Thoracic aorta (tissue), 2 donors: ENCODE measurements at regions not wholly inside any gene's neighbourhood (a gene's known extent, or its start where the extent isn't known, plus 50 kb on each side); places are given as distances from the start of the nearest gene placed in this dataset.
A peak's percentile ranks its signal among the peaks of the same experiment; 100 is the strongest.

Experiments
- ATAC-seq: fragments of 150-250 bp; one replicate; pipeline ENCODE4 v1.8.0; 2017; ENCODE audit warnings: low read depth; ENCODE audit not compliant: insufficient number of reproducible peaks, low FRiP score
- DNase-seq: peaks from one replicate; pipeline ENCODE4 v3.0.0-alpha.2; 2020; ENCODE audit warnings: low spot score
- H3K27ac ChIP-seq, 2 donors: fragments of 200-600 bp; sonication (generic); 1 replicate in 1 of 2; 2 replicates in 1 of 2; pipeline ENCODE4 v1.5.1; 2016; ENCODE audit warnings: mild to moderate bottlenecking in 2 of 2, moderate library complexity in 2 of 2
- H3K27me3 ChIP-seq: fragments of 200-600 bp; sonication (generic); replicated peaks from 2 replicates; pipeline ENCODE4 v1.6.0; 2016; ENCODE audit warnings: mild to moderate bottlenecking; ENCODE audit not compliant: insufficient read depth
- H3K36me3 ChIP-seq: fragments of 200-600 bp; sonication (generic); one replicate; pipeline ENCODE4 v1.5.1; 2016
- H3K4me1 ChIP-seq, 2 donors: fragments of 200-600 bp; sonication (generic); 1 replicate in 1 of 2; 2 replicates in 1 of 2; pipeline versions ENCODE4 v1.5.1 to v1.6.0; 2016; ENCODE audit warnings: low read depth in 2 of 2, mild to moderate bottlenecking in 1 of 2; ENCODE audit not compliant: control insufficient read depth in 1 of 2
- H3K4me3 ChIP-seq: fragments of 200-600 bp; sonication (generic); 2 replicates; pipeline ENCODE4 v1.5.1; 2016; ENCODE audit warnings: mild to moderate bottlenecking
- H3K9me3 ChIP-seq: fragments of 200-600 bp; sonication (generic); 2 replicates; pipeline ENCODE4 v1.5.1; 2016
- TF ChIP-seq, protein P1 (sequence below): fragments of 200-600 bp; sonication (generic); IDR thresholded peaks from one replicate; pipeline ENCODE4 v1.5.1; 2019; ENCODE audit warnings: antibody characterized with exemption

DNA sequence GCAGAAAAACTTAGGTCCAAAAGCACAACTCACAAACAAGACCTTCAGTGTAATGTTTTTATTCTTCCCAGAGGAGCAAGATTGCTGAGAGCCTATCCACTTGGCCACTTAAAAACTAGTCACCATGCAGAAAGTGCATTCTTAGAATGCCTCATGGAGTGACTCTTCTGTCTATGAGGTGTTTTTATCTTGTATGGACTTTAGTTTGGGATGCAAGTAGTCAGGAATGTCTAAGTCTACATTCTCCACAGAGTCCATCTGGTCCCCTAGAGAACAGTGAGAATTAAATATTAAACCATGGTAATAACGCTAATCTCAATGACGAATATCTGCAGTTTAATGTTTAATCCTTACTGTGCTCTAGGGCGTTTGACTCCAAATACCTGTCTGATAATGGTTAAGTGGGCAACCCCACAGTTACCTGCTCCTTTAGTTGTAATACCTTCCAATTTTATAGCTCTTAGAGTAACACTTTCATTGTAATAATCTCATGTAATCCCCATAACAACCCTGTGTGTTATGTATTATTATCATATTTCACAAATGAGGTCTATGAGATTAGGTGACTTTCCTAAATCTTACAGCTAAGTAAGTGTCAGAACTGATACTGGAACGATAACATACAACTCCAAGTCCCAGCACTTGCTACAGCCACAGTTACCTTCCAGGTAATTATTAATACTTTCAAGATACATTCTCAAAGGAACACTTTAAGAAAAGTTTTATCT, 235.6 kb upstream of the JADE1 start:
- H3K36me3 ChIP-seq, result no peaks in the 10 kb centered on the region
- no peak overlapping the region for H3K27ac ChIP-seq
- TF ChIP-seq, protein P1, sequence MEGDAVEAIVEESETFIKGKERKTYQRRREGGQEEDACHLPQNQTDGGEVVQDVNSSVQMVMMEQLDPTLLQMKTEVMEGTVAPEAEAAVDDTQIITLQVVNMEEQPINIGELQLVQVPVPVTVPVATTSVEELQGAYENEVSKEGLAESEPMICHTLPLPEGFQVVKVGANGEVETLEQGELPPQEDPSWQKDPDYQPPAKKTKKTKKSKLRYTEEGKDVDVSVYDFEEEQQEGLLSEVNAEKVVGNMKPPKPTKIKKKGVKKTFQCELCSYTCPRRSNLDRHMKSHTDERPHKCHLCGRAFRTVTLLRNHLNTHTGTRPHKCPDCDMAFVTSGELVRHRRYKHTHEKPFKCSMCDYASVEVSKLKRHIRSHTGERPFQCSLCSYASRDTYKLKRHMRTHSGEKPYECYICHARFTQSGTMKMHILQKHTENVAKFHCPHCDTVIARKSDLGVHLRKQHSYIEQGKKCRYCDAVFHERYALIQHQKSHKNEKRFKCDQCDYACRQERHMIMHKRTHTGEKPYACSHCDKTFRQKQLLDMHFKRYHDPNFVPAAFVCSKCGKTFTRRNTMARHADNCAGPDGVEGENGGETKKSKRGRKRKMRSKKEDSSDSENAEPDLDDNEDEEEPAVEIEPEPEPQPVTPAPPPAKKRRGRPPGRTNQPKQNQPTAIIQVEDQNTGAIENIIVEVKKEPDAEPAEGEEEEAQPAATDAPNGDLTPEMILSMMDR, result no peak
- H3K4me3 ChIP-seq, result no peak overlapping the region
- H3K4me1 ChIP-seq, result peaks cover 24 to 48% of the 10 kb centered on the region in 2 donors
- no peaks in the 10 kb centered on the region for H3K9me3 ChIP-seq
- DNase-seq (no peak), ATAC-seq (no peak)
- H3K27me3 ChIP-seq, result no peaks in the 10 kb centered on the region

DNA sequence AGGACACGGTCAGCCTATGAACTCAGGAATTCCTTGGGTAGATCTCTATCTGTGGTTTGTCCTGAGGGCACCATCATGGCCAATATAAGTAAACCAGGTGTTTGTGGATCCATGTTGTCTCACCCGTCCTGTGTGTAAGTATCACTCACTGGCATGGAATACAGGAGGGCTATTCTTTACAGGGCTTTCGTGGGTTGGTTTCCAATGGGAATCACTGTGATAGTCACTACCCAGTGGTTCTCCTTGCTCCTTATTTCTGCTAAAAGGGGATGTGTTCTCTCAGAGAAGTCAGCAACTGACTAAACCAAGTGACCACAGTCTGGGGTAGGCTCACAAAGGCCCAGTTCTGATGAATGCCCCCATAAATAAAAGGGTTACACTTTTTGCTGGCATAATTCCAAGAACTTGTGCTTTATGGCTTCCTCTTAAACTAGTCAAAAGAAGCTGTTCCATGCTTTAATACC, 236.7 kb upstream of the JADE1 start:
- Histone ChIP-seq H3K27ac (peak overlapping the region in 1 of 2 donors; percentile 29), H3K4me1 (peaks cover 24 to 50% of the 10 kb centered on the region in 2 donors), H3K36me3 (no peaks in the 10 kb centered on the region), H3K27me3 (no peaks in the 10 kb centered on the region), H3K4me3 (no peak overlapping the region), H3K9me3 (no peaks in the 10 kb centered on the region)
- DNase-seq (no peak), ATAC-seq (no peak)
- TF ChIP-seq, protein P1, result no peak

DNA sequence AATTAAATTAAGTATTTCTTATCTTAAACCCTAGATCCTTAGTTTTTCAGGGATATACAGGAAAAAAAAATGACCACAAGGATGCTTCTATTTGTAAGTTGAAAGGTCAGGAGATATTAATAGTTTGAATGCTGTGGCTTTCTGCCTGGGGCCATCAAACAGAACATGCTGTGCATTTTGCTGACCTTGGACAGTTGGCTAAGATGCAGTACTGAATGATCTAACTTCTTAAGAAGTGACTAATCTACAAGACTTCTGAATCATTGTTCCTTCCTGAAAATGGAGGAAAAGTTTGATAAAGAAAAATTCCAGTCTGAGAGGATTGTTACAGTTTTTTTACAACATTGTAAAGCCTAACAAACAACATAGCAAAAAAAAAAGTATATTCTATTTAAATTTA, 237.8 kb upstream of the JADE1 start:
- TF ChIP-seq, protein P1, result no peak
- Histone ChIP-seq H3K4me3 (no peak overlapping the region), H3K27ac (peak overlapping the region in 1 of 2 donors; percentile 49), H3K4me1 (peaks cover 24 to 50% of the 10 kb centered on the region in 2 donors), H3K36me3 (no peaks in the 10 kb centered on the region), H3K9me3 (no peaks in the 10 kb centered on the region), H3K27me3 (no peaks in the 10 kb centered on the region)
- ATAC-seq, result peak; percentile 91
- no peak for DNase-seq

DNA sequence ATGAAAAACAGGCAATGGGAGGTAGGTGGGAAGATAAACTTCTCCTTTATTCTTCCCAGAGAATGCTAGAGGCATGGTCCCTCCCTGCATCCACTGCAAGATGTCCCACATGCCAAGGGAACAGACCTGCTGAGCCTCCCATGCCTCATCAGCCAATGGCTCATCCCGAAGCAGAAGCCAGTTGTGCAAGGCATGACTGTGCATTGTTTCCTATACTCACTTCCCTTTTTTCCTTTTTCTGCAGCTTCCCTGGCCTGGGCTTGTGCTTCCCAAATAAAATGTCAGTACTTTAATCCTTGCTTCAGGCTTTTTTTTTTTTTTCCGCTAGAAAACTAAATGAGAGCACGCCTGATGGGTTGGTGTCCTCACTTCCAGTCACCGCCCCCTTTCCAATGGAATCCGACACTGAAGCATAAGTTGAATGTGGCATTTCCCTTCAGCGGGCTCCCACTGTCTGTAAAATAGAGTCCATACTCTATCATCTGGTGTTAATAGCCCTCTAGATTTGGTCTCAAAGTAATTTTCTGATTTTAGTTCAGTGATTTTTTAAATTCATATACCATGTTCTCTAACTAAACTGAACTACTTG, 239.0 kb upstream of the JADE1 start:
- TF ChIP-seq, protein P1, result no peak
- DNase-seq (no peak), ATAC-seq (peak; percentile 34)

DNA sequence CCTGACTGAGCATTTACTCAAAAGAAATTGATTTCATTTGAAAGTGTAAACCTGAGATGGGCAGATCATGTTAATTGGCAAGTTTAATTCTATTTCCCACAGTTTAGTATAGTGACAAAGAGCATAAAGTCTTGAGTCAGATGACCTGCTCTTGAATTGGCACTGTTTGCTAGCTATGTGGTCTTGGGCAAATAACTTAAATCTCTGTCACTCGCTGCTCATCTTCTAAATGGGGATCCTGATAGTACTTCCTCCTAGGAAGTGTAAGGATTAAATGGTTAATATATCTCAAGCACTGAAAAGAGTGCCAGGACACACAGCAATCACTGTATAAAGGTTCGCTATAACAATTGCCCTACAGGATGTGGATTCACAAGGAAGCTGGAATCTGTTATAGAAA, 242.8 kb upstream of the JADE1 start:
- H3K4me1 ChIP-seq, result peaks cover 19 to 45% of the 10 kb centered on the region in 2 donors
- DNase-seq (no peak), ATAC-seq (no peak)
- H3K27ac ChIP-seq, result no peak overlapping the region
- no peaks in the 10 kb centered on the region for H3K27me3 ChIP-seq
- TF ChIP-seq, protein P1, result no peak
- no peak overlapping the region for H3K4me3 ChIP-seq
- no peaks in the 10 kb centered on the region for H3K36me3 ChIP-seq
- H3K9me3 ChIP-seq, result no peaks in the 10 kb centered on the region

More for the DNA sequence above, 239.0 kb upstream of the JADE1 start:
- Histone ChIP-seq H3K4me1 (peaks cover 24 to 50% of the 10 kb centered on the region in 2 donors), H3K36me3 (no peaks in the 10 kb centered on the region), H3K9me3 (no peaks in the 10 kb centered on the region), H3K27ac (peak overlapping the region in 1 of 2 donors; percentile 60), H3K27me3 (no peaks in the 10 kb centered on the region), H3K4me3 (no peak overlapping the region)
